Stomach (tissue), 4 donors: ENCODE measurements at regions not wholly inside any gene's neighbourhood (a gene's known extent, or its start where the extent isn't known, plus 50 kb on each side); places are given as distances from the start of the nearest gene placed in this dataset.
"Not testable (repeated sequence)": the region's sequence is repeated elsewhere in the genome, so short reads cannot be mapped to it uniquely, and the experiment has no call there.

Source experiments
- CTCF ChIP-seq, 7 experiments: fragments of 450-650 bp in 4 of 7; fragments of 200-600 bp in 3 of 7; sonication (generic) in 3 of 7; IDR thresholded peaks; one replicate each; pipeline ENCODE4 v1.5.1; 2016 to 2019; ENCODE audit warnings: antibody characterized with exemption in 7 of 7, control low read depth in 2 of 7, mild to moderate bottlenecking in 1 of 7
- POLR2A ChIP-seq, 4 donors: fragments of 450-650 bp; IDR thresholded peaks; one replicate each; pipeline ENCODE4 v1.6.1; 2016; ENCODE audit warnings: antibody characterized with exemption in 4 of 4, control low read depth in 2 of 4, mild to moderate bottlenecking in 1 of 4, moderate library complexity in 1 of 4
- POLR2AphosphoS5 ChIP-seq, 3 donors: sonication (generic); formaldehyde crosslinking; IDR thresholded peaks; one replicate each; pipeline ENCODE4 v1.6.1; 2016; ENCODE audit warnings: antibody characterized with exemption in 3 of 3

GRCh38 chr9:138203304-138203703 is 325.7 kb downstream of the CACNA1B start:
- not testable (repeated sequence) for TF ChIP-seq CTCF, POLR2A, POLR2AphosphoS5 (IDR thresholded peaks at IDR 0.05)
